B cell (primary cell): ENCODE measurements at regions not wholly inside any gene's neighbourhood (a gene's known extent, or its start where the extent isn't known, plus 50 kb on each side); places are given as distances from the start of the nearest gene placed in this dataset.

Source experiments
- CTCF ChIP-seq: fragments of 200-600 bp; IDR thresholded peaks from one replicate; pipeline ENCODE4 v1.8.0; 2022; ENCODE audit warnings: antibody characterized with exemption, mild to moderate bottlenecking
- EZH2 ChIP-seq: IDR thresholded peaks from 2 replicates; pipeline ENCODE4 v1.6.1; 2012; ENCODE audit warnings: borderline replicate concordance, low read depth, mild to moderate bottlenecking, moderate library complexity, low read length; ENCODE audit not compliant: insufficient read depth, poor library complexity, severe bottlenecking

- TF ChIP-seq EZH2 (no peak), CTCF (no peak)
Measured at GRCh38 chr16:27725236-27726000, 175.5 kb downstream of the KATNIP start.
